ENCODE measurements at regions not wholly inside any gene's neighbourhood (a gene's known extent, or its start where the extent isn't known, plus 50 kb on each side); places are given as distances from the start of the nearest gene placed in this dataset.

DNA sequence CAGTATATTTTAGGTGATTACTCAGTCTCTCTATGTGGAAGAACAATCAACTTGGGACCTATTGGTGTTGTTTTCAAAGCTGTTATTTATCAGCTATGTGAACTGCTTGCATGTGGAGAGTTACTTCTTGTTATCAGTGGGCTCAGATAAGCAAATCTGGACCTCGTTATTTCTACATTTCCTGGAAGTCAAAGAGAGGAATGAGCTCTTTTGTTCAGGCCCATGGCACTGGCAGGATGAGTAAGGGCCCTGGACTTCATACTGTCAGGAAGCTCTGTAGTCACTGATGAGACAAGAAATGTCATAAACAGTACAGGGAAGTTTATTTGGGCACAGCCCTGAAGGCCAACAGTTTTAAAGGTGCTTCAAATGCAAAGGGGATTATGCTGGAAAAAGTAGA is 760.6 kb upstream of the EPHA5 start:
- no peak overlapping the region for H3K27ac ChIP-seq
- H3K27me3 ChIP-seq: no peaks in the 10 kb centered on the region
- intact Hi-C loops (cut with DNase I; ENCODE audit: low total_unique reads): no loop called here
- DNase-seq: no peak
- H3K4me3 ChIP-seq: no peak overlapping the region
- no peaks in the 10 kb centered on the region for H3K4me1 ChIP-seq
- no peak for TF ChIP-seq EP300 (IDR thresholded peaks at IDR 0.05; ENCODE audit: low read depth)
- TF ChIP-seq POLR2AphosphoS5 (IDR thresholded peaks at IDR 0.05): no peak
- no peak for TF ChIP-seq POLR2A (IDR thresholded peaks at IDR 0.05)
- TF ChIP-seq, protein P1, sequence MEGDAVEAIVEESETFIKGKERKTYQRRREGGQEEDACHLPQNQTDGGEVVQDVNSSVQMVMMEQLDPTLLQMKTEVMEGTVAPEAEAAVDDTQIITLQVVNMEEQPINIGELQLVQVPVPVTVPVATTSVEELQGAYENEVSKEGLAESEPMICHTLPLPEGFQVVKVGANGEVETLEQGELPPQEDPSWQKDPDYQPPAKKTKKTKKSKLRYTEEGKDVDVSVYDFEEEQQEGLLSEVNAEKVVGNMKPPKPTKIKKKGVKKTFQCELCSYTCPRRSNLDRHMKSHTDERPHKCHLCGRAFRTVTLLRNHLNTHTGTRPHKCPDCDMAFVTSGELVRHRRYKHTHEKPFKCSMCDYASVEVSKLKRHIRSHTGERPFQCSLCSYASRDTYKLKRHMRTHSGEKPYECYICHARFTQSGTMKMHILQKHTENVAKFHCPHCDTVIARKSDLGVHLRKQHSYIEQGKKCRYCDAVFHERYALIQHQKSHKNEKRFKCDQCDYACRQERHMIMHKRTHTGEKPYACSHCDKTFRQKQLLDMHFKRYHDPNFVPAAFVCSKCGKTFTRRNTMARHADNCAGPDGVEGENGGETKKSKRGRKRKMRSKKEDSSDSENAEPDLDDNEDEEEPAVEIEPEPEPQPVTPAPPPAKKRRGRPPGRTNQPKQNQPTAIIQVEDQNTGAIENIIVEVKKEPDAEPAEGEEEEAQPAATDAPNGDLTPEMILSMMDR (IDR thresholded peaks at IDR 0.05): no peak
- no peaks in the 10 kb centered on the region for H3K9me3 ChIP-seq
- in situ Hi-C loops (cut with MboI; ENCODE audit: low pct_ligation_motif_present in 1 of 4, low pct_unique_long_range_greater_than_20kb in 1 of 4, low sequenced_read_pairs in 3 of 4): no loop called here
- H3K36me3 ChIP-seq: no peaks in the 10 kb centered on the region
- WGBS, 2 donors (ENCODE audit: low coverage in 1 of 2): 11% methylated on average over 1 of the region's 1 CpG; no CpG with 5 or more reads in 1 of the 2 donors

DNA sequence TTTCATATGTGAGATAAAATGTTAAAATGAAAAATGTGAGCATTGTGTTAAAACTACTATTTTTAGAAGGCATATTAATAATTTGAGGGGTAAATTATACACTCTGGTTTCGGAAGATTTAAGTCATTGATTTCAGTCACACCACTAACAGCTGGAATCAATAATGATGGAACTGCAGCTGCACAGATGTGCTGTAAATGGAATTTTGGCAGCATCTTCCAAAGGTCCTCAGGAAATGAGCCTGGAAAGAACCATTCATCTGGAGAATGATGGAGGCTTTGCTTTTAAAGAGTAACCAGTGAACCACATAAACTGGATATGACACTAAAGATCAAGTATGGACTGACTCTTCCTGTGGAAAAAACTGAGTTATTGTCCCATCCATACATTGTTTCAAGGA is 759.0 kb upstream of the EPHA5 start:
- TF ChIP-seq, protein P1 (IDR thresholded peaks at IDR 0.05): no peak
- no peak for TF ChIP-seq EP300 (IDR thresholded peaks at IDR 0.05; ENCODE audit: low read depth)
- TF ChIP-seq POLR2AphosphoS5 (IDR thresholded peaks at IDR 0.05): no peak
- no peak for TF ChIP-seq POLR2A (IDR thresholded peaks at IDR 0.05)
- no peak overlapping the region for H3K4me3 ChIP-seq
- intact Hi-C loops (cut with DNase I; ENCODE audit: low total_unique reads) (no loop called here), in situ Hi-C loops (cut with MboI; ENCODE audit: low pct_ligation_motif_present in 1 of 4, low pct_unique_long_range_greater_than_20kb in 1 of 4, low sequenced_read_pairs in 3 of 4) (no loop called here)
- no peaks in the 10 kb centered on the region for H3K9me3 ChIP-seq
- no peak for DNase-seq
- no peak overlapping the region for H3K27ac ChIP-seq
- 73 to 83% methylated on average over 1 of the region's 1 CpG for WGBS, 2 donors (ENCODE audit: low coverage in 1 of 2)
- H3K36me3 ChIP-seq: no peaks in the 10 kb centered on the region
- H3K4me1 ChIP-seq: no peaks in the 10 kb centered on the region
- H3K27me3 ChIP-seq: no peaks in the 10 kb centered on the region

DNA sequence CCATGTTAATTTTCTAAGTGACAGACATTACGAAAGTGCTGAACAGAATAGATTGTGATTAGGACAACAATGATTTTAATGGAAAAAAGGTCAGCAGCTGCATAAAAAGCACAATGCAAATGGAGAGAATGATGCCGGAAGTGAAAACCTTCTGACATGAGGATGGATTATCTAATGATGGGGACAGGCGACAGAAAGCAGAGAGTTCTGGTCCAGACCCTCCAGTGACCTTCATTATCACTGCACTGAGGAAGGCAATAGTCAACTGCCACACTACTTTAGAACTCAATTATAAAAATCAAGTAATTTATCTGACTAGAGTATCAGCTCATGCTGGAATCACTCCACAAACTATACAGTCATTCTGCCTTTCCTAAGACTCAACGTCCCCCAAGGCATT is 746.1 kb upstream of the EPHA5 start:
- intact Hi-C loops (cut with DNase I; ENCODE audit: low total_unique reads) (no loop called here), in situ Hi-C loops (cut with MboI; ENCODE audit: low pct_ligation_motif_present in 1 of 4, low pct_unique_long_range_greater_than_20kb in 1 of 4, low sequenced_read_pairs in 3 of 4) (no loop called here)
- no peaks in the 10 kb centered on the region for H3K36me3 ChIP-seq
- 63 to 70% methylated on average over 3 to 4 of the region's 4 CpGs for WGBS, 2 donors (ENCODE audit: low coverage in 1 of 2)
- H3K4me1 ChIP-seq: no peaks in the 10 kb centered on the region
- peaks cover 0 to 6% of the 10 kb centered on the region in 2 donors for H3K9me3 ChIP-seq
- H3K4me3 ChIP-seq: no peak overlapping the region
- no peak for DNase-seq
- H3K27me3 ChIP-seq: no peaks in the 10 kb centered on the region
- no peak for TF ChIP-seq POLR2AphosphoS5 (IDR thresholded peaks at IDR 0.05)
- no peak for TF ChIP-seq POLR2A (IDR thresholded peaks at IDR 0.05)
- no peak for TF ChIP-seq EP300 (IDR thresholded peaks at IDR 0.05; ENCODE audit: low read depth)
- TF ChIP-seq, protein P1 (IDR thresholded peaks at IDR 0.05): no peak
- no peak overlapping the region for H3K27ac ChIP-seq

DNA sequence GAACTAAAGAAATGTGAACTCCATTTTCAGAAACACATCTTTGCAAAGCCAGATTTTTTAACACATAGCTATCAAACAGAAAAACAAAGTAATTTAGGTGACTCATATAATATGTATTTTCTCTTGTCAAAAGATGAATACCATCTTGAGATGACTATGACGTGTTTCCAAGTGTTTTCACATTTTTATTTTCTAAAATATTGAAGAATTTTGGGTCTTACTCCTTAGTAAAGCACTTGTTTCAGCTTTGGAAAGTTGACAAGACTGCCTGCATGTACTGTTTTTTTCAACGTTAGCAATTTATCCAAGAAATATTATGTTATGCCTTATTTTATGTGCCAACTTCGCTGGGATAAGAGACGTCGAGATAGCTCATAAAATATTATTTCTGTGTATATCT is 733.9 kb upstream of the EPHA5 start:
- H3K27ac ChIP-seq: no peak overlapping the region
- H3K36me3 ChIP-seq: no peaks in the 10 kb centered on the region
- DNase-seq: no peak
- 67 to 75% methylated on average over 5 of the region's 5 CpGs for WGBS, 2 donors (ENCODE audit: low coverage in 1 of 2)
- no peaks in the 10 kb centered on the region for H3K4me1 ChIP-seq
- no peak for TF ChIP-seq EP300 (IDR thresholded peaks at IDR 0.05; ENCODE audit: low read depth)
- no peak for TF ChIP-seq POLR2A (IDR thresholded peaks at IDR 0.05)
- TF ChIP-seq, protein P1 (IDR thresholded peaks at IDR 0.05): no peak
- TF ChIP-seq POLR2AphosphoS5 (IDR thresholded peaks at IDR 0.05): no peak
- H3K9me3 ChIP-seq: no peaks in the 10 kb centered on the region
- in situ Hi-C loops (cut with MboI; ENCODE audit: low pct_ligation_motif_present in 1 of 4, low pct_unique_long_range_greater_than_20kb in 1 of 4, low sequenced_read_pairs in 3 of 4) (no loop called here), intact Hi-C loops (cut with DNase I; ENCODE audit: low total_unique reads) (no loop called here)
- no peaks in the 10 kb centered on the region for H3K27me3 ChIP-seq
- no peak overlapping the region for H3K4me3 ChIP-seq
